Spinal cord (tissue), 9 donors: ENCODE measurements at regions not wholly inside any gene's neighbourhood (a gene's known extent, or its start where the extent isn't known, plus 50 kb on each side); places are given as distances from the start of the nearest gene placed in this dataset.
A peak's percentile ranks its signal among the peaks of the same experiment; 100 is the strongest.

Source experiments
- DNase-seq, 6 donors: peaks; one replicate each; pipeline versions ENCODE4 v3.0.0 to v3.0.0-alpha.2; 2013 to 2015; ENCODE audit warnings: low spot score in 6 of 6, low read depth in 4 of 6
- H3K27ac ChIP-seq: one replicate; pipeline ENCODE4 v1.5.1; 2013; ENCODE audit warnings: low read depth, low read length, control low read depth
- H3K27me3 ChIP-seq: one replicate; pipeline ENCODE4 v1.6.1; 2013; ENCODE audit warnings: low read length; ENCODE audit not compliant: control insufficient read depth, insufficient read depth
- H3K36me3 ChIP-seq: one replicate; pipeline ENCODE4 v1.6.1; 2013; ENCODE audit warnings: low read length; ENCODE audit not compliant: control insufficient read depth, insufficient read depth
- H3K4me1 ChIP-seq: one replicate; pipeline ENCODE4 v1.6.1; 2013; ENCODE audit warnings: low read length; ENCODE audit not compliant: control insufficient read depth, insufficient read depth
- H3K4me3 ChIP-seq: one replicate; pipeline ENCODE4 v1.5.1; 2013; ENCODE audit warnings: low read depth, low read length, control low read depth
- H3K9me3 ChIP-seq: one replicate; pipeline ENCODE4 v1.6.1; 2013; ENCODE audit warnings: low read length; ENCODE audit not compliant: control insufficient read depth, insufficient read depth
- WGBS: methylation state at CpG from one replicate; pipeline ENCODE4 v1.1.5; 2013; ENCODE audit warnings: missing lambda C conversion rate; ENCODE audit not compliant: insufficient coverage; 5-methylcytosine and 5-hydroxymethylcytosine counted together
- donor health status: healthy.

DNA sequence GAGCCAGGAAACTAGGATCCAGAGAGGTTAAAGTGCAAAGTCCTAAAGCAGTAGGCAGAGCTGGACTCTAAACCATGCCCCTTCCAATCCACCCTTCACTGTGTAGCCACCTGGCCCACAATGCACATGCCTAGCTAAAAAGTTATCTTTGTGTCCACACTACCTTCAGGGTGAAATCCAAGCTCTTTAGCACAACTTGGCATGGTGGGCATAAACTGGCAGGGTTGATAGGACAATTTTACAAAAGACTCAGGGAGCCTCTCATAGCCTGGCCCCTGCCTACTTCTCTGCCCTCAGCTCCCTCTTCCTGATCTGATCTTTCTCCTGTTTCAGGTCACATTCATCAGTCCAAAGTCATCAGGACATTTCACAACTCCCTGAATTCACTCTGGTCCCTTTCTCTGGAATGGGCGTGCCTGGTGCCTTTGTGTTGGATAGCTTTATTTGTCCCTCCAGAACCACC is 513.9 kb downstream of the OMA1 start:
- Histone ChIP-seq H3K4me3 (no peak overlapping the region), H3K27me3 (no peaks in the 10 kb centered on the region), H3K9me3 (no peaks in the 10 kb centered on the region), H3K36me3 (no peaks in the 10 kb centered on the region), H3K27ac (no peak overlapping the region), H3K4me1 (no peaks in the 10 kb centered on the region)
- DNase-seq, result no peak
- no CpG with 5 or more reads among the region's 1 CpG for WGBS

DNA sequence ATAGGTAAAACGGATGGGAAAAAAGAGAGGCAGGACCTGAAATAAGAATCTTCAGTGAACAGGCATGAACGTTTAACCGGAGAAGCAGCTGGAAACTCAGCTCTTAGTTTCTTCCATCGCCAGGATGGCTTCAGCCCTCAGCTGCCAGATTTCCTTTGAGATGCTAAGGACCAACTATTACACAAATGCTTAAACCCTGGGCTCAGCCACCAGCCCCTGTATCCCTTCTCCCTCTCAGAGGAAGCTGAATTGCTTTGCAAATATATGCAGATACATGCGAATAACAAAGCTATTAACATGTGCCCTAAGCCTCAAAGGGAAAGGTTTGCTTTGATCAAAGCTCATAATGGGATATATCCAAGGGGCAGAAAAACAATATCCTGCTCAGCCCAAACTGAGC is 515.1 kb downstream of the OMA1 start:
- 17% methylated on average over 4 of the region's 5 CpGs for WGBS

DNA sequence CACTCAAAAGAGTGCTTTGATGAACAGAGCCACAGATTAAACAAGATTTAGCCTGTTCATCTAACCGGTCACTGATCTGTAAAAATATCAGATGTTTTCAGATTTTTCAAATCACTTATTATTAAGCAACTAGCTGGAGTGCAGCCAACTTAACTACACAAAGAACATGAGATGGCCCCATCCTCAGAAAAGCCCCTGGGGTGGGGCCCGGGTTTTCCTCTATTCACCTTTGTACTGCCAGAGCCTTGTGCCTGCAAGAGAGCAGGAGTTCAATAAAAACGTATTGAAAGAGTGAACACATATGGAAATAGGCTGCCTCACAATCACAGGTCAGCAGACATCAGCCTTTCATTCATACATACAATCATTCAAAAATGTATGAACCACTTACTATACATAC is 516.1 kb downstream of the OMA1 start:
- no peaks in the 10 kb centered on the region for H3K4me1 ChIP-seq
- DNase-seq, result no peak
- no peaks in the 10 kb centered on the region for H3K9me3 ChIP-seq
- no peaks in the 10 kb centered on the region for H3K27me3 ChIP-seq
- no peak overlapping the region for H3K27ac ChIP-seq
- no peaks in the 10 kb centered on the region for H3K36me3 ChIP-seq
- no peak overlapping the region for H3K4me3 ChIP-seq
- WGBS, result no CpG with 5 or more reads among the region's 3 CpGs

More for the DNA sequence above, 515.1 kb downstream of the OMA1 start:
- Histone ChIP-seq H3K4me1 (no peaks in the 10 kb centered on the region), H3K36me3 (no peaks in the 10 kb centered on the region), H3K27me3 (no peaks in the 10 kb centered on the region), H3K27ac (no peak overlapping the region), H3K4me3 (no peak overlapping the region), H3K9me3 (no peaks in the 10 kb centered on the region)
- peak in 1 of 6 donors; percentile 59 for DNase-seq

- DNase-seq, result no peak
- no peak overlapping the region for H3K4me3 ChIP-seq
- H3K36me3 ChIP-seq, result no peaks in the 10 kb centered on the region
- no peaks in the 10 kb centered on the region for H3K4me1 ChIP-seq
- H3K27me3 ChIP-seq, result no peaks in the 10 kb centered on the region
- H3K27ac ChIP-seq, result no peak overlapping the region
- 100% methylated on average over 1 of the region's 3 CpGs for WGBS
- no peaks in the 10 kb centered on the region for H3K9me3 ChIP-seq
Measured at GRCh38 chr1:58017641-58018040, 528.9 kb downstream of the OMA1 start.

- 70% methylated on average over 3 of the region's 3 CpGs for WGBS
- Histone ChIP-seq H3K4me1 (no peaks in the 10 kb centered on the region), H3K27me3 (no peaks in the 10 kb centered on the region), H3K36me3 (no peaks in the 10 kb centered on the region), H3K9me3 (no peaks in the 10 kb centered on the region), H3K4me3 (no peak overlapping the region), H3K27ac (no peak overlapping the region)
- DNase-seq, result no peak
Measured at GRCh38 chr1:58013237-58013636, 533.3 kb downstream of the OMA1 start.

DNA sequence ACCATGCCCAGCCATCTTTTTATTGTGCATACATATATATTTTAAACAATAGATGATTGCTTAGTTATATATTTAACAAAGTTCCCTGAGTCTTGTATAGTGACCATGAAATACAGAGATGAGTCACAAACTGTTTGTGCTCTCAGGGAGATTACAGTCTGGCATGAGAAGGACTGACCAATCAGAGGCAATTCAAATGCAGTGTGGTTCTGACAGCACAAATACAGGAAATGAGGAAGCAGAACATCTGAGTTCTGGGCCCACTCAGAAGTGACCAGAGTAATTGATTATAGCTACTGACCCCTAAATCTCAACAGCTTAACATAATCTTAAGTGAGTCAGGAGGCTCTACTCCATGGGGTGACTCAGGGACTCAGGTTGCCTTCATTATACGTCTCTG is 534.5 kb downstream of the OMA1 start:
- Histone ChIP-seq H3K9me3 (no peaks in the 10 kb centered on the region), H3K27me3 (no peaks in the 10 kb centered on the region), H3K4me3 (no peak overlapping the region), H3K4me1 (no peaks in the 10 kb centered on the region), H3K27ac (no peak overlapping the region), H3K36me3 (no peaks in the 10 kb centered on the region)
- DNase-seq, result no peak
- WGBS, result 75% methylated on average over 1 of the region's 1 CpG

GRCh38 chr1:58006421-58007046 is 540.0 kb downstream of the OMA1 start:
- DNase-seq, result peak in 1 of 6 donors; percentile 81
- no peaks in the 10 kb centered on the region for H3K4me1 ChIP-seq
- no peaks in the 10 kb centered on the region for H3K9me3 ChIP-seq
- H3K36me3 ChIP-seq, result no peaks in the 10 kb centered on the region
- WGBS, result no CpG with 5 or more reads among the region's 4 CpGs
- no peak overlapping the region for H3K27ac ChIP-seq
- H3K27me3 ChIP-seq, result no peaks in the 10 kb centered on the region
- no peak overlapping the region for H3K4me3 ChIP-seq

GRCh38 chr1:58005212-58005611 is 541.3 kb downstream of the OMA1 start:
- peak in 1 of 6 donors; percentile 43 for DNase-seq
- H3K27ac ChIP-seq, result no peak overlapping the region
- 17% methylated on average over 1 of the region's 2 CpGs for WGBS
- H3K27me3 ChIP-seq, result no peaks in the 10 kb centered on the region
- no peak overlapping the region for H3K4me3 ChIP-seq
- H3K4me1 ChIP-seq, result no peaks in the 10 kb centered on the region
- H3K9me3 ChIP-seq, result no peaks in the 10 kb centered on the region
- no peaks in the 10 kb centered on the region for H3K36me3 ChIP-seq

DNA sequence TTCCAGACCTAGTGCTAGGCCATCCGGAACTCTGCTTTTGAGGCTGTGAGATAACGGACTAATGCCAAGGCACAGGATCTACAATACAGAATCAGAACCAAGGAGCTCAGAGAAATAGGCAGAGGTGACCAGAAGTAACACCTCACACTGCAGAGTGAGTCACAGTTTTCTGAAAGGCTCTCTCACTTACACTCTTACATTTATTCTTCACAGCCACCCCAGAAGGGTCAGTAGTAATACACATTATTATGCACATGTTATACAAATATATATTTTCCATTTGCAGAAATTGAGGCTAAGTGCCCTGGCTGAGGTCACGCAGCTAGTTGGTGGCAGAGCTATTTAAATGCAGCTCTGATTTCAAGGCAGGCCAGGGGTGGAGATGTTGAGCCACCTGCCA is 542.5 kb downstream of the OMA1 start:
- Histone ChIP-seq H3K27ac (no peak overlapping the region), H3K27me3 (no peaks in the 10 kb centered on the region), H3K36me3 (no peaks in the 10 kb centered on the region), H3K9me3 (no peaks in the 10 kb centered on the region), H3K4me3 (no peak overlapping the region), H3K4me1 (no peaks in the 10 kb centered on the region)
- DNase-seq, result no peak
- WGBS, result 95% methylated on average over 3 of the region's 3 CpGs

DNA sequence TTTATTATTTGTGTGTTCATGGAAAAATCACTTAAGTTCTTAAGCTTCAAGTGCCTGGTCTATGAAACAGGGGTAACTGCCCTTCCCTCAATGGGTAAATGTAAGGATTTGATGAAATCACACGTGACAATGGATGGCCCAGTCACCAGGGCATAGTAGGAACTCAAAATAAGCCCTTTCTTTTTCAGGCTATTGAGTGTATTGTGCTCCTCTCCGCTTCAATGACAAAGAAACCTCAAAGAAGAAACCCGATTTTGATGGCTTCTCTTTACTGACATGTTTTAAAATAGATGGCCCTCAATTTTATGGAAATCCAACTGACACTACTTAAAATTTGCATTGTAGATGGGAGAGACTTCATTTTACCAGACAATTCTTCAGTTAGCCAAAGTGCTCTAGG is 543.5 kb downstream of the OMA1 start:
- Histone ChIP-seq H3K36me3 (no peaks in the 10 kb centered on the region), H3K9me3 (no peaks in the 10 kb centered on the region), H3K27ac (no peak overlapping the region), H3K4me1 (no peaks in the 10 kb centered on the region), H3K4me3 (no peak overlapping the region), H3K27me3 (no peaks in the 10 kb centered on the region)
- 76% methylated on average over 2 of the region's 3 CpGs for WGBS
- no peak for DNase-seq
